GM03348 (cell line): ENCODE measurements at regions not wholly inside any gene's neighbourhood (a gene's known extent, or its start where the extent isn't known, plus 50 kb on each side); places are given as distances from the start of the nearest gene placed in this dataset.
"Not testable (repeated sequence)": the region's sequence is repeated elsewhere in the genome, so short reads cannot be mapped to it uniquely, and the experiment has no call there.

ENCODE experiments used
- DNase-seq: peaks from one replicate; pipeline ENCODE4 v3.0.0; 2012; ENCODE audit warnings: low spot score

DNA sequence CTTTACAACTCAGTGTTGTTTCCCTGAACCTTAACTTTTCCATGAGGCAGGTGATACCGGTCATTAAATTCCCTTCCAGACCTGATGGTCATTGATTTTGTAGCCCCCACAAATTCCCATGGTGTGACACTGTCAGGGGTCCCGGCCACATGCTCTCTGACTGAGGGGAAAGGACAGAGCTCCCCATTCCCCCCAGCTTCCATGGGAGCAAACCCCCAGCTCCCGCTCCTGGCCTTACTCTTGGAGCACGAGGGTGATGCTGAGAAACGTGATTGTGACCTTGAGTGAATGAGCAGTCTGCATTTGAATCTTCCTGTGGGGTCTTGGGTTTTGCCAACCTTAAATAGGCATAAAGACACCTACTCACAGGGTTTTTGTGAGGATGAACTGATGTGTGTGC is 366.8 kb downstream of the RPS6KC1 start:
- no peak for DNase-seq

DNA sequence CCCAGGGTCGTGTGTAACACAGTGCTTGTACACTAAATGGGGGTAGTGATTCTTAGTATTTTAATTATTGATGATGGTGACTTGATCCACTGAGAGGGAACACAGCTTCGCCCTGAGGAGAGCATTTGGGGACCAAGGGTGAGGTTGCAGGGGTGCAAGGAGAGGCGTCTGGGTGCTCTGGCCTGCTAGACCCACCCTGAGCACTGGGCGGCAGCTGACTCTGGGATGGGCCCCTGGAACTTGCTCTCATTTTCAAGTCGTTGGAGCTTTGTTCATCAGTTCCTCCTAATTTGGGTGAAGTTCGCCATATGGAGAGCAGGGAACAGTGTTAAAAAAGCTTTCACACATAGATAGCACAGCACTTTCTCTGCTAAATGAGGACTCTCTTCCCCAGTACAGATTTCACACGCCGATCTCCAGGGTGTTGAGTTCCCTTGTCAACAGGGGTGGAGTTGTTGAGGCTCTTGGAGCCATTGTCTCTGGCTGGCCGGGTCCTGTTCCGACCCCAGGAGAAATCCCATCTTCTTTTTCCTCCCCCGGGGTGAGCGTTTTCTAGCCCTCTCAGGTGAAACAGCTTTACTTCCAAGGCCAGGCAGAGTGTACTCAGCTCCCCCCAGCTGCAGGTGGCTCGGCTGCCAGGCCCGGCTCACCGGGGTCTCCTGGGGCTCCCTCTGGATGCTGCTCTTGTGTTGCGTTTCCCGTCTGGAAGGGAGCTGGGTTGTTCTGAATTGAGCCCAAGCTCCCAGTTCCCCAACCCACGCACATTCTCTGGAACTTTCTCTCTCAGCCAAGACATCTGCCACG is 367.4 kb downstream of the RPS6KC1 start:
- DNase-seq, result no peak

DNA sequence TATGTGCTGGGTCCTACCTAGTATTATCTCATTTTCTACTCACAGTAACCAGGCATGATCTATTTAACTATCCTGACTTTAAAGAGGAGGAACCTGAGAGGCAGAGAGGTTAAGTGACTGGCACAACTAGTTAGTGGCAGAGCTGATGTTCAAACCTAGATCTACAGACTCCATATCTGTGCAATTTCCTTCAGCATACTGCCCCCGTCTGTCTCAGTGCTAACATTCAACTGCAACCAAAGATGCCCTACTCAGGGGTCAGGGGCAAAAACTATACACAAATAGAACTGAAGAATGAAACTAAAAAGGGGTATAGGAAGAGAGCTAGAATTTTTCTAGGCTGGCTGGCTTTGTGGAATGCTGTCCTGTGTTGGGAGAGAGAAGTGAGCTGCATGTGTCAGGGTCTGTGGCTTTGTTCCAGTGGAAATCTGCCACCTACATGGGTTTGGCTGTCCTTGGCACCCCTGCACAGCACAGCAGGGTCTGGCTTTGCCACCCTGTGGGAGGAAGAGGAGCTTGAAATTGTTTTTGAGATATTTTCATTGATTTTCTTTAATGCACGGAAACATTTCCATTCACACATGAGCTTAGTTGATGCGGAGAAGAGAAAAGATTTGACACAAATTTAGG is 368.5 kb downstream of the RPS6KC1 start:
- no peak for DNase-seq

DNA sequence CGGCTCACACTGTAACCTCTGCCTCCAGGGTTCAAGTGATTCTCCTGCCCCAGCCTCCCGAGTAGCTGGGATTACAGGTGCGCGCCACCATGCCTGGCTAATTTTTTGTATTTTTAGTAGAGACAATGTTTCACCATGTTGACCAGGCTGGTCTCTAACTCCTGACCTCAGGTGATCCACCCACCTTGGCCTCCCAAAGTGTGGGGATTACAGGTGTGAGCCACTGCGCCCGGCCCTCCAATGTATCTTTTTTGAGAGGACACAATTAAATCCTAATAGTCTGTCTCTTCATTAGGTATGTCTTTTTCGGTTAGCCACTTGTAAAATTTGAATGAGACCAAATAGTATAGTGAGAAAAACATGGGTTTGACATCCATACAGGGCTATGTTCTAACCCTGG is 370.1 kb downstream of the RPS6KC1 start:
- DNase-seq, result not testable (repeated sequence)

DNA sequence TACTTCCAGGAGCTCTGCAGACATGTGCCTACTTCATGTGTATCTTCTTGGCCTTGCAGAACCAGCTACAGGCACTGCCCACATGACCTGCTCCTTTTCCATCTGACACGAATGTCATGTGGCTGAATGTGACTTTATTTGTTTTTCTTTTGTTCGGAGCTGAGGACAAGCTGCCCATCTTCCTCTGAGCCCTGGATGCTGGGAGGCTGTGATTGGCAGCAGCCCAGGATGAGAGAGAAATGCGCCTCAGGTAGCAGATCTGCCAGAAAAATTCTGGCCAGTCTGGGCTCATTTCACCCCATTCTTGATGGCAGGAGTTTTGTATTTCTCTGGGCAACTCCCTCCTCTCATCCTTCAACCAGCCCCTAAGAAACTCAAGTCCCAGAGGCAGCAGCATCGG is 372.0 kb downstream of the RPS6KC1 start:
- DNase-seq, result no peak

DNA sequence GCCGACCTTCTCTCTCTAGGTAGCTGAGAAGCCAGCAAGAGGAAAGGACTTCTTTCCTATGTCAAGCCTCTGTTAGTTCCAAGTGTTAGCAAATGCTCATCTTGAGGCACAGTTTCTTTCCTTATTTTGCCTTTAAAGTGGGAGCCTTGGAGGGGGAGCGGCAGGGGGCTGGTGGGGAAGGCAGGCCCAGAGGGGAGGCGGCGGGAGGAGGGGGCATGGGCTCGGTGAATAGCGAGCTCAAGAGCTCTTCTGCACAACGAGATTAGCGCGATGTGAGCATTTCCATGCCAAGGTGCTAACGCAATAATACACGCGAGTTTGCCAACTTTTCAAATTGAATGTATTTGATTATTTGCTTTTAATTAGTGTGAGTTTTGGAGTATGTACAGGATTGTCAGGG is 372.6 kb downstream of the RPS6KC1 start:
- no peak for DNase-seq

DNA sequence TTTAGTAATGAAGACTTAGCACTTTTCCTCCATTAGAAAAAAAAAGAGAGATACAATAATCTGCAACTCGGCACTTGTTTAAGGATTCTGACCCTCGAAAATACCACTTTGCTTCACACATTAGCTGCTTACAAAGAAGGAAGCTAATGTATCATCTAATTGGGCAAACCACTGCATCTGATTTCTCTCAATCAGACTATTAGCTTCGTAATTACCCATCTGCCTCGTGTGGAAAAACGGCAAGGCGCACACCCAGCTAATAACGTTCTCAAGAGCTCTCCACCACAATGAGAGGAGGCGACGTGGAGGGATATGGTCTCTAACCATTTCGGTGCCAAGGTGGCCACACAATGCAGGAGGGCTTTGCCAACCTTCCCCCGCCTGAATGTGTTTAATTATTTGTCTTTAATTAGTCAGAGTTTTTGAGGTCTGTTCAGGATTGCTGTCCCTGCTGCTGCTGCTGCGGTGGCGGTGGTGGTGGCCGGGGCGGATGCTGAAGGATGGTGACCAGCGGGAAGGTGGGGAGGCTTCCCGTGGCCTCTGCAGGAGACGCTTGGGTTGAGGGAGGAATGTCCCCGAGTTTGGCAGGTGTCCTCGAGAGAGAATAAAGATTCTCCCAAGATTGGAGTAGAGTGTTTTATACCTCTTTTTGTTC is 374.5 kb downstream of the RPS6KC1 start:
- DNase-seq, result no peak

DNA sequence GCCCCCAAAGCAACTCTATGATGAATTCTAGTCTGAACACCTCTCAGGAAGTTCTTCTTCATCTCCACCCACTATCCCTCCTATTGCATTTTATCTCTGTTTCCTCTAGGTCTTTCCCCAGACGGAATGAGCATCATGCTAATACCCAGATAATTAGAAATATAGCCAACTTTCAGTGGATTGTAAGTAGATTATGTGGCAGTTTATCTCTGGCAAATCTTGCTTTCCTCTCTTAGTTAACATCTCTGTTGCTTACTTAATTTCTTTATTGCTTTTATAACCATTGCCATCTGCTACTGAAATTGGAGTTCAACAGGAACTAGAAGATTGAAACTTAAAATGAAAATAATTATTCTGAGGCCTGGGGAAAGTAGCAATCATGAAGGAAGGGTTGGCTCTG is 378.6 kb downstream of the RPS6KC1 start:
- no peak for DNase-seq

DNA sequence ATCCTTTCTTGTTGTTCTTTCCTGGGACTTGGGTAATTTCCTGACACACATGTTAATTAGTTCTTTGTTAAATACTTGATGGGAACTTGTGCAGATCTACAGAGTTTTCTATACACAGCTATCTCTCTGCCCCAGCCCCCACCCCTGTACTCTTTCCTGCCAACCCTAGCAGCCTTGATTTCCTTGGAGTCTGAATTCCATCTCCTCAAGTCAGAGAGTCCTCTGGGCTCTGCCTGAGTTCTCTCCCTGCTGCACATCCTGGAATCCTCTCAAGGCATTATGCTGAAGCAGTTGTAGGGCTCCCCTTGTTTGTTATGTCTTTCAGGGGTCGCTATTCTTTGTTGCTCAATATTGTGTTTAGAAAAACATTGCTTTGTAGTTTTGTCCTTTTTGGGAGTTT is 384.7 kb downstream of the RPS6KC1 start:
- DNase-seq, result no peak

DNA sequence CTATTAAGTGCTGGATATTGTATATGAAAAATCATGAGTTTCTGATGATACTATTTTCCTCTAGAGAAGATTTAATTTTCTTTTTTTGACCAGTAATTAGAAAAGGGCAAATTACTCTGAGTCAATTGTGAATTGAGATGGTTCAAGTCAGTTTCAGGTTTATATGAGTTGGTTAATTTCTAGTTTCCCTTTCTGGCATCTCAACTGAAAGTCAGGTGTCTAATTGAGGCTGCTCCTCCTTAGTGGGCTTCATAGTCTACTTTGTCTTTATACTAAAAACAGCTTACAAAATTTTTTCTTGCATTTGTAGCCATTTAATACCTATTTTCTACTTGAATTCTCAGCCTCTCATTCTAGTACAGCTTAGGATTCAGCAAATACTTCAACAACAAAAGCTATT is 387.3 kb downstream of the RPS6KC1 start:
- DNase-seq, result no peak

DNA sequence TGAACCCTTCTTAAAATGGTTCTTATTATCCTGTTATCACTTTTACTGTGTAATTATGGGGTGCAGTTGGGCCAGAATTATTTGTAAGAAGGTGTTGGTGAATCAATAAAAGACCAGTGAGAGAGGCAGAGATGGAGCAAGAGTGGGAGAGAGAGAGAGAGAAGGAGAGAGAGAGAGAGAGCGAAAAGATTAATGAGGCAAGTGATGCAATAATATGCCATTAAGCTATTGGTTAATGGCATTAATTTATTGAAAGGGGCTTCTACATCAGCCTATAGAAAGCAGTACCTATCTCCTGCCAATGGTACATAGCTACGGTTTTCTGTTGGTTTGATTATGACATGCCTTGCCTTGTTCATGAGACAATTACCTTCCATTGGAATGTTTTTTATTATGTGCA is 388.7 kb downstream of the RPS6KC1 start:
- no peak for DNase-seq

DNA sequence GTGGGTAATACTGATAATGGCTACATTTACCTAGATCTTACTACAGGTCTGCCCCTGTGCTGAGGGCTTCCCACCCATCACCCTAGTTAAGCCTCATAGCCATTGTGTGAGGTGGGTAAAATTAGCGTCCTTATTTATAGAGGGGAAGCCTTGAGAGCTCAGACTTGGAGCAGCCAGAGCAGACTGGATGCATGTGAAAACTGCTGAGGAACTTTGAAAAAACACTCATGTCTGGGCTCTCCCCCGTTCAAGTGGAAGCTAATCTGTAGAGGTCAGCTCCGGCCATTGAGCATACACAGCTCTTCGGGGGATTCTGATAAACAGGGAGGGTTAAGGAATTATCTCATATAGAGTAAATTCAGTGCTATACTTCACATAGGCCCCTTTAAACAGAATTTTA is 389.7 kb downstream of the RPS6KC1 start:
- DNase-seq, result no peak

DNA sequence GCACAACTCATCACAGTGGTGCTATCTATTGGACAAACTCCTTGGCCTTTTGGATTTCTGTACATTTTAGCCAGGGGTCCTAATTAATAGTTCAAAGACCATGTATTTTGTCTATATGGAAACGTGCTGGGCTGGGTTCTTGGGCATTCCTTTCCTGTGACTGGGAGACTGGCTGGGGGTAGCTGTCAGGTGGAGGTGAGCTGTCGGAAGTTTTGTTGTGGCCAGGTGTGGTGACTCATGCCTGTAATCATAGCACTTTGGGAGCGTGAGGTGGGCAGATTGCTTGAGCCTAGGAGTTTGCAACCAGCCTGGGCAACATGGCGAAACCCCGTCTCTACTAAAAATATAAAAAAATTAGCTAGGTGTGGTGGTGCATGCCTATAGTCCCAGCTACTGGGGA is 392.4 kb downstream of the RPS6KC1 start:
- no peak for DNase-seq

DNA sequence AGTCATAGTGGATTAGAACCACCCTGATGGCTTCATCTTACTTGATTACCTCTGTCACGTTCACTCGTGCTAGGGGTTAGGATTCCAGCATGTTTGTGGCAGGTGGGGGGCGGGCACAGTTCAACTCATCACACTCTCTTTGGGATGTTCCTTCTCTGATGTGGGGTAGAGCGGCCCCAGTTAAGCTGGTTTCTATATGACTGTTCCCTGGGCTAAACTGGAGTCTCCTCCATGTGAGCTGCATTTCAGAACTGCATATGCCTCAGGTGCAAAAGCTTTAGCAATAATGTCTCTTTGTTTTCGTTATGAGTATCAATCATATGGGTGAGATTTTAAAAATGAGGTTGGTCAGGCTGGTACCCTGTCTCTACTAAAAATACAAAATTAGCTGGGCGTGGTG is 393.2 kb downstream of the RPS6KC1 start:
- no peak for DNase-seq

DNA sequence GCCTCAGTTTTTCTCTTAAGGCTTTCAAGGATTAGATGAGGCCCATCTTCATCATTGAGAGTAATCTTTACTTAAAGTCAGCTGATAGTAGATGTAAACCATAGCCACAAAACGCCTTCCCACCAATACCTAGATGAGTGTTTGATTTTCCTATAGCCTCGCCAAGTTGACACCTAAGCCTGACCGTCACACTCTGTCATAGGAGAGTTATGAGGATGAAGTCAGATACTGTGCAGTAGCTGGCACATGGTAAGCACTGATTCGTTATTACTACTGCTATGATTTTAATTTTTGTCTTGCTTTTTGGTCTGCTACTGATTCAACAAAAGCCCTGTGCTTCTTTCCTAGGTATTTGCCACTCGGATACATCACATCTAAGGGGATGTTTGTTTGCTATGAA is 395.5 kb downstream of the RPS6KC1 start:
- no peak for DNase-seq

DNA sequence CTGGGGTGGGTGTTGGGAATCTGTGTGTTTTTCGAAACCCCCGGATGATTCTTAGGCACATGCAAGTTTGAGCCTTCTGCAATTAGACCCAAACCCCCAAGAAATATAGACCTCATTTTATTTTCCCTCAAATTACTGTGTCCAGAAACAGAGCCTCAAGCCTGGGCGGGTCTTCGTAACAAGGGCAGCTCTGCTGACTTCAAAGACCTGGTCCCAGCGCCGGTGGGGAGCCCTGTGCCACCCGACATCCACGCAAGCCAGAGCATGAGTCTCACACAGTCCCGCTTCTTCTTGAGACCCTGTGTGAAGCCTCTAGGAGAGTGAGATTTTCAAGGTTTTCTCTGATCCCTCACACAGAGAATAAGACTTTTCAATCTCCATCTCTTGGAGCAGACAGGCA is 397.3 kb downstream of the RPS6KC1 start:
- no peak for DNase-seq

DNA sequence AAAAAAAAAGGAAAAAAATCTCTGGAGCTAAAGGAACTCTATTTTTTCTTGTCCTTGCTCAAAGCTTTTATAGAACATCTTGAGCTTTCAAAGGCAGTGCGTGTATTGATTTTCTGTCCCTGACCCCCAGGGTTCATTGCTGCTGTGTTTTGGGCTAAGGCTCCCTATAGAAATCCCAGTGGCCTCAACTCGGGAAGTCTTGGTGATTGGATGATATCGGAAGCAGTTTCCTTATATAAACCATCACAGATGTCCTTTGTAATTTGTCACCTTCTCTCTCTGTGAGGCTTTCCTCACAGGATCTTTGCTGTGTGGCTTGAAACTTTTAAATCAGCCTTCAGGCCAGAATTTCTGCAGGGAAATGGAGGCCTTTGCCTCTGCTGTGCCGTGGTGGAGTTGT is 397.7 kb downstream of the RPS6KC1 start:
- no peak for DNase-seq

DNA sequence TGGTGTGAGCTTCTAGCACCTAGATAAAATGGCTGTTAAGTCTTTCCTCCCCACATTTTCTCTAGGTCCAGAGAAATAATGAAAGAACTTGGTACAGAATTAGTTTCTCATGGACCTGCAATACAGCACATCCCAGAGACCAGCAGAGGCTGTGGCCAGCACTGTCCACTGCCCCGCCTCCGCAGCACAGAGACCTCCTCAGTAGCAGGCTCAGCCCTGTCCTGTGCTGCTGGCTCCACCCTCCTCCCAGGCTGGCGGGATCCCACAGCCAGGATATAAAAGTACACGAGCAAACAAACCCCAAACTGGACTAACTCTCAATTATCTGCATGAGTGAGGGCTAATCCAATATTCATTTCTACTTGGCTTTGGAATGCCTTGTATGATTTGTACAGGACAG is 401.5 kb downstream of the RPS6KC1 start:
- no peak for DNase-seq

DNA sequence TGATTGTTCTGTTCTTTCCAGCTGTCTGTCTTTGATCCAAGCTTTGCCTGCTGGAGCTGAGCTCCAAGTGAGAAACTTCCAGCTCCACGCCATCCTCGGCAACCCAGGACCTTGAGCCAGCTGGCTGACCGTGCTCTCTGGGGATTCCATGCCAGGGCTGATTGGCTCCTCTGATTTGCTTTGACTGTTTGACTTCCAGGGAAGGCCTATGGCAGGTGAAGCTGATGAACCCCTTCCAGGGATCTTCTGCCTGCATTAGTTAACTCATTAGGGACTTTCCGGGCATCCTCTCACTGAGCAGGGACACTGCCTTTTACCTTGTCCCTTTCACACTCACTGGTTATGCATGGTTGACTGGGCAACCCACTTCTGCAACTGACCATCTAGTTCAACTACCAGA is 406.1 kb downstream of the RPS6KC1 start:
- DNase-seq, result peak; percentile 24

DNA sequence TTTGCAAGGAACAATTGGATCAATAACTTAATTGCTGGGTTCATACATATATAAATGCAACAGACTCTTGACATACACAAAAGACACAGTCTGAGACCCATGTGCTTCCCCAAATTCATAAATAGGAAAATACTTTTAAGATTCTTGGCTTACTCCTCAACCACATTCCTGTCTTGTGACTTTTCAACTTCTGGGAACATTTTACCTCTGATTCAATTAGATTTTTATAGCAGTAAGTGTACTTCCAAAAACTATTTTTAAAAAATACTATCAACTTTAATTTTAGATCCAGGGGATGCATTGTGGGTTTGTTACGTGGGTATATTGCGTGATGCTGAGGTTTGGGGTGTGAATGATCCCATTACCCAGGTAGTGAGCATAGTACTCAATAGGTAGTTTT is 406.7 kb downstream of the RPS6KC1 start:
- DNase-seq, result no peak

DNA sequence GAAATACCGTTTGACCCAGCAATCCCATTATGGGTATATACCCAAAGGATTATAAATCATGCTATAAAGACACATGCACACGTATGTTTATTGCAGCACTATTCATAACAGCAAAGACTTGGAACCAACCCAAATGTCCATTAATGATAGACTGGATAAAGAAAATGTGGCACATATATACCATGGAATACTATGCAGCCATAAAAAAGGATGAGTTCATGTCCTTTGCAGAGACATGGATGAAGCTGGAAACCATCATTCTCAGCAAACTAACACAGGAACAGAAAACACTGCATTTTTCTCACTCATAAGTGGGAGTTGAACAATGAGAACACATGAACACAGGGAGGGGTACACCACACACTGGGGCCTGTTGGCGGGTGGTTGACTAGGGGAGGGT is 411.3 kb downstream of the RPS6KC1 start:
- DNase-seq, result not testable (repeated sequence)

DNA sequence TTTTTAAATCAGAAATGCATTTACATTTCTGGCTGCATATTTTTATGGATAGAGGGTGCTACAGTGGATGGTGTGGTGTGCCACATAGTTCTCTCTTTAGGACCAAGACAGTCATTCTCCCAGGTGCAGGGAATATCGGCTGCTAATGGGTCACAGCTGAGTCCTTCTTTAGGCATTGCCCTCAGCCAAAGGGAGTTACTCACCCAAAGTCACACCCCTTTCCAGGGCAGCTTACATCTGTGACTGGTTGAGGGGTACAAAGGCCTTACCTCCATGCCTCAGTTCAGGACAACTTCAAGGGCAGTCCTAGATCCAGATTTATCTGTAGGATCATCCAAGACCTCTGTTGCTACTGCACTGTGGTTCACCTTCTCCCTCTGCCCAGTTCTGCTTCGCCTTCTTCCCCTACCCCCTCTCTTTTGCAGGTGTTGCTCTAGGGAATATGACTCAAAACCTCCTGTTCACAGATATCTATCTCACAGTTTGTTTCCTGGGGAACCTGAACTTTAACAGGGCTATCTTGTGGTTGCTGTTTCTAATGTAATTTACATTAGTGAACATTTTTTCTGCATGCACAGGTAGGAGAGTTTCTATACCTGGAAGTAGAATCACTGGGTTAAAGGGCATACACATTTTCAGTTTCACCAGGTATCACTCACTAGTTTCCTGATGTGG is 413.9 kb downstream of the RPS6KC1 start:
- no peak for DNase-seq

DNA sequence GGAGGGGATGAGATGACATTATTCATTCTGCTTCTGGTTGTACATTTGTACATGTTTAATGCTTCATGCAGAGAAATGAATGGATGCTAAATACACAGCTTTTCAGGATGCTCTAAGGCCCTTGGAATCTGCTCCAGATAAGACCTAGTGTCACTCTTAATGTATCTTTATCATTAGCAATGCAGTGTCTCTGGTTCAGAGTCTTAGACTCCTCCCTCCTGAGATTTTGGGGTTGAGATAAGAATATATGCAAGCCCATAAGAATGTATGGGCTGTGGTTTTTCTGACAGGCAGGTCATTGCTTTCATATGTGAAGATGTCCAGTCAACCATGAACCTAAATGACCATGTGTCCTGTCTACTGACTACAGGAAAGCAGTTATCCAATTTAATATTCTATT is 415.5 kb downstream of the RPS6KC1 start:
- DNase-seq, result no peak
